ENCODE measurements at regions not wholly inside any gene's neighbourhood (a gene's known extent, or its start where the extent isn't known, plus 50 kb on each side); places are given as distances from the start of the nearest gene placed in this dataset.

- TF ChIP-seq CTCF (conservative IDR thresholded peaks at IDR 0.05) (no peak), ZFX (IDR thresholded peaks at IDR 0.05) (no peak)
Observed at GRCh38 chrX:51408462-51408861, 75.8 kb downstream of the NUDT10 start.
